Gastroesophageal sphincter (tissue), 4 donors: ENCODE measurements at regions not wholly inside any gene's neighbourhood (a gene's known extent, or its start where the extent isn't known, plus 50 kb on each side); places are given as distances from the start of the nearest gene placed in this dataset.

Source experiments
- ATAC-seq: fragments of 150-250 bp; one replicate; pipeline ENCODE4 v1.9.1; 2016; ENCODE audit warnings: mild to moderate bottlenecking, moderate library complexity
- H3K27ac ChIP-seq, 4 donors: fragments of 200-600 bp; sonication (generic) in 3 of 4; 1 replicate in 3 of 4; 2 replicates in 1 of 4; pipeline ENCODE4 v1.5.1; 2016 to 2019
- H3K27me3 ChIP-seq: fragments of 200-600 bp; sonication (generic); one replicate; pipeline ENCODE4 v1.5.1; 2019
- H3K36me3 ChIP-seq, 2 donors: fragments of 200-600 bp; sonication (generic); one replicate each; pipeline ENCODE4 v1.5.1; 2019; ENCODE audit warnings: control low read depth in 1 of 2
- H3K4me1 ChIP-seq, 3 donors: fragments of 200-600 bp; sonication (generic); 1 replicate in 2 of 3; 2 replicates in 1 of 3; pipeline ENCODE4 v1.5.1; 2016 to 2019; ENCODE audit warnings: control low read depth in 2 of 3
- H3K4me3 ChIP-seq, 2 donors: fragments of 200-600 bp; sonication (generic); one replicate each; pipeline ENCODE4 v1.5.1; 2019; ENCODE audit warnings: mild to moderate bottlenecking in 1 of 2, moderate library complexity in 1 of 2
- H3K9me3 ChIP-seq, 3 donors: fragments of 200-600 bp; sonication (generic); one replicate each; pipeline ENCODE4 v1.5.1; 2017 to 2019; ENCODE audit warnings: control low read depth in 2 of 3
- EP300 ChIP-seq: sonication (generic); formaldehyde crosslinking; IDR thresholded peaks from one replicate; pipeline ENCODE4 v1.6.1; 2017; ENCODE audit warnings: antibody characterized with exemption, mild to moderate bottlenecking
- POLR2A ChIP-seq, 2 donors: fragments of 450-650 bp; IDR thresholded peaks; one replicate each; pipeline ENCODE4 v1.6.1; 2017; ENCODE audit warnings: antibody characterized with exemption in 2 of 2, mild to moderate bottlenecking in 2 of 2, moderate library complexity in 1 of 2
- POLR2AphosphoS5 ChIP-seq: sonication (generic); formaldehyde crosslinking; IDR thresholded peaks from one replicate; pipeline ENCODE4 v1.6.1; 2017; ENCODE audit warnings: antibody characterized with exemption
- WGBS, 2 donors: methylation state at CpG; one replicate each; pipeline ENCODE4 v1.1.5; 2018; ENCODE audit warnings: low coverage in 1 of 2; 5-methylcytosine and 5-hydroxymethylcytosine counted together
- TF ChIP-seq, protein P1 (sequence below), 4 experiments: fragments of 200-600 bp in 2 of 4; fragments of 450-650 bp in 2 of 4; sonication (generic) in 1 of 4; IDR thresholded peaks; one replicate each; pipeline ENCODE4 v1.5.1; 2017 to 2019; ENCODE audit warnings: antibody characterized with exemption in 4 of 4, mild to moderate bottlenecking in 2 of 4, moderate library complexity in 2 of 4

DNA sequence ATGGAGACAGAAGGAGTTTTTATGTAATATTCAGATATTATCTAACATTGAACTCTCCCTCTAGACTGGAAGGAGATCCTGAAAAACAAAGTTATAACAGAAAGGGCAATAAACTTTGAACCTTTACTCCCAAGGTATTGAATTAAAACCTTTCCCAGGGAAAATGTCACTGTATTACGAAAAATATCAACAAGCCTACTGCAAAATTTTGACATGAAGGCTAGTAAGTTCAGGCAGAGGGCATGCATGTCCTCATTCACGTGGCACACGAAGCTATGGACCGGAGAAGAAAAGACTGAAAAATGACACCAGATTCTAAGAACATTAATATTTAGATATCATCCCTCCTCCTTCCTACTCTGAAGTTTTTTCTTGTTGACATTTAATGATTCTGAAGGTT, 638.8 kb downstream of the LRRC70 start:
- no peaks in the 10 kb centered on the region for H3K27me3 ChIP-seq
- no peaks in the 10 kb centered on the region for H3K36me3 ChIP-seq
- no peak overlapping the region for H3K27ac ChIP-seq
- H3K4me1 ChIP-seq: no peaks in the 10 kb centered on the region
- TF ChIP-seq POLR2A (IDR thresholded peaks at IDR 0.05) (no peak), POLR2AphosphoS5 (no peak), EP300 (no peak)
- TF ChIP-seq, protein P1, sequence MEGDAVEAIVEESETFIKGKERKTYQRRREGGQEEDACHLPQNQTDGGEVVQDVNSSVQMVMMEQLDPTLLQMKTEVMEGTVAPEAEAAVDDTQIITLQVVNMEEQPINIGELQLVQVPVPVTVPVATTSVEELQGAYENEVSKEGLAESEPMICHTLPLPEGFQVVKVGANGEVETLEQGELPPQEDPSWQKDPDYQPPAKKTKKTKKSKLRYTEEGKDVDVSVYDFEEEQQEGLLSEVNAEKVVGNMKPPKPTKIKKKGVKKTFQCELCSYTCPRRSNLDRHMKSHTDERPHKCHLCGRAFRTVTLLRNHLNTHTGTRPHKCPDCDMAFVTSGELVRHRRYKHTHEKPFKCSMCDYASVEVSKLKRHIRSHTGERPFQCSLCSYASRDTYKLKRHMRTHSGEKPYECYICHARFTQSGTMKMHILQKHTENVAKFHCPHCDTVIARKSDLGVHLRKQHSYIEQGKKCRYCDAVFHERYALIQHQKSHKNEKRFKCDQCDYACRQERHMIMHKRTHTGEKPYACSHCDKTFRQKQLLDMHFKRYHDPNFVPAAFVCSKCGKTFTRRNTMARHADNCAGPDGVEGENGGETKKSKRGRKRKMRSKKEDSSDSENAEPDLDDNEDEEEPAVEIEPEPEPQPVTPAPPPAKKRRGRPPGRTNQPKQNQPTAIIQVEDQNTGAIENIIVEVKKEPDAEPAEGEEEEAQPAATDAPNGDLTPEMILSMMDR (IDR thresholded peaks at IDR 0.05): no peak
- ATAC-seq: no peak
- WGBS, 2 donors: 70 to 82% methylated on average over 4 of the region's 4 CpGs
- no peaks in the 10 kb centered on the region for H3K9me3 ChIP-seq
- no peak overlapping the region for H3K4me3 ChIP-seq

DNA sequence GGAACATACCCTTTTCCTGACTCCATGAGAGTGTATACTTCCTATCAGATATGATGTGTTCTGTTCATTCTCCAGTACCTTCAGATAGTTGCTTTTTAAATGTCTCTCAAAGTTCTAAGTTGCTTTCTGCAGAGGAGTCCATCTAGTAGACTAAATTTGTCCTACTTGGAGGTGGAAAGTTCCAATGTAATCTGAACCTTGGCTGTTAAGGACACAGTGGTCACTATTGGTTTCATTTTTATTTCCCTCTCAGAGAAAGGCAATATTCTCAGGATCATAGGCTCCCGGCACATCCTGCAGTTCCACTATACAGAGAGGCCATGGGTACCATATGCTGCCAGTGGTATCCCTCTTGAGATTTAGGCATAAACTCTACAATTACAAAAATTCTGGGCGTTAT, 634.6 kb downstream of the LRRC70 start:
- no peak for ATAC-seq
- no peak overlapping the region for H3K27ac ChIP-seq
- H3K4me3 ChIP-seq: no peak overlapping the region
- H3K9me3 ChIP-seq: no peaks in the 10 kb centered on the region
- WGBS, 2 donors: 76 to 78% methylated on average over 2 of the region's 2 CpGs
- TF ChIP-seq, protein P1 (IDR thresholded peaks at IDR 0.05): no peak
- TF ChIP-seq POLR2A (IDR thresholded peaks at IDR 0.05) (no peak), EP300 (no peak), POLR2AphosphoS5 (no peak)
- H3K4me1 ChIP-seq: peaks cover 0 to 9% (median 0%) of the 10 kb centered on the region in 3 donors
- no peaks in the 10 kb centered on the region for H3K36me3 ChIP-seq
- no peaks in the 10 kb centered on the region for H3K27me3 ChIP-seq

DNA sequence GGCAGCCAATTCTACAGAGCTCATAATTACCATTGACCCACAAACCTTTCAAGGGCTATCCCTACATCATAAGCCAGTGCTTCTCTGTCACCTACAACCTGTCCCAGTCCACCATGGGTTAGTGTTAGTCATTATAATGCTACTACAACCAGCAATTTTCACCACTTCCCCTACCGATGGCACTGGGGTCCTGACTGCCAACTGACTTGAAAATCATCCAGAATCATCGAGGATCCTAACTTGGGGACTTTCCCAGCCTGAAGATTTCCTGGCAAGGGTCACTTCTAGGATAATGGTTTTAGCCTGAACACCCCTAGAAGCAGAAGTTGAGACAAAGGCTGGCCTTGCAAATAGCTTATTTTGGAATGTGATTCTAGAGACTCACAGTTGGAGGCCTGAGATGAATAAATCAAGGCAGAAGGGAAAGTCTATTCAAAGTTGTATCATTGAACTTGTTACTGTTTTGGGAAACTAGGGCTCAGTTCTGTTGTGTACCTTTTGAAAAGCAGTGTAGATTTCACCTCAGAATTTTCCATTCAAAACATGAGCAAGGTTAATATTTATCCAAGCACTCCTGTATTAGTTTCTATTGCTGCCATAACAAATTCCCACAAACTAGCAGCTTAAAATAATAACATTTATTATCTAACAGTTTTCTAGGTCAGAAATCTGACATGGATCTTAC, 633.0 kb downstream of the LRRC70 start:
- H3K4me3 ChIP-seq: no peak overlapping the region
- TF ChIP-seq, protein P1 (IDR thresholded peaks at IDR 0.05): no peak
- TF ChIP-seq POLR2A (IDR thresholded peaks at IDR 0.05): no peak
- no peak for TF ChIP-seq EP300
- TF ChIP-seq POLR2AphosphoS5: no peak
- H3K27ac ChIP-seq: no peak overlapping the region
- 60% methylated on average over 1 of the region's 2 CpGs; no CpG with 5 or more reads in 1 of the 2 donors for WGBS, 2 donors
- no peak for ATAC-seq
- H3K36me3 ChIP-seq: no peaks in the 10 kb centered on the region
- no peaks in the 10 kb centered on the region for H3K27me3 ChIP-seq
- peaks cover 0 to 9% (median 0%) of the 10 kb centered on the region in 3 donors for H3K4me1 ChIP-seq
- no peaks in the 10 kb centered on the region for H3K9me3 ChIP-seq

DNA sequence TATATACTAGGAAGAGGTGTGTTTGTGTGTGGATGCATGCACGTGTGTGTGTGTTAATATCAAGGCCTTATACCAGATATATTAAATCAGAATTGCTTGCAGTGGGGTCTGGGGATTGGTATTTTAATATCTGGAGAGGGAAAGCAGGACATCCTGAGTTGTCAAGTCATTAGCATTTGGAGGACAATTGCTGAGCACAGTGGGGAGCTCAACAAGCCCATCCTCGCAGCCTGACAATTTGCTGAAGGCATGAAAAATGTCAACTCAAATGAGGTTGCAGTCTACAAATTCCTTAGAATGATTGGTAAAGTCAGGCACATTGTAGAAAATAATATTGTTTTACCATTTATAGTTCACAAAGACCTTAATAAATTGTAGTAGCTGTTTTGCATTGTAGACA, 627.4 kb downstream of the LRRC70 start:
- 76 to 83% methylated on average over 2 of the region's 2 CpGs for WGBS, 2 donors
- Histone ChIP-seq H3K27ac (no peak overlapping the region), H3K36me3 (no peaks in the 10 kb centered on the region), H3K27me3 (no peaks in the 10 kb centered on the region), H3K9me3 (no peaks in the 10 kb centered on the region), H3K4me1 (no peaks in the 10 kb centered on the region), H3K4me3 (no peak overlapping the region)
- ATAC-seq: no peak
- TF ChIP-seq, protein P1 (IDR thresholded peaks at IDR 0.05): no peak
- no peak for TF ChIP-seq EP300
- no peak for TF ChIP-seq POLR2A (IDR thresholded peaks at IDR 0.05)
- TF ChIP-seq POLR2AphosphoS5: no peak

DNA sequence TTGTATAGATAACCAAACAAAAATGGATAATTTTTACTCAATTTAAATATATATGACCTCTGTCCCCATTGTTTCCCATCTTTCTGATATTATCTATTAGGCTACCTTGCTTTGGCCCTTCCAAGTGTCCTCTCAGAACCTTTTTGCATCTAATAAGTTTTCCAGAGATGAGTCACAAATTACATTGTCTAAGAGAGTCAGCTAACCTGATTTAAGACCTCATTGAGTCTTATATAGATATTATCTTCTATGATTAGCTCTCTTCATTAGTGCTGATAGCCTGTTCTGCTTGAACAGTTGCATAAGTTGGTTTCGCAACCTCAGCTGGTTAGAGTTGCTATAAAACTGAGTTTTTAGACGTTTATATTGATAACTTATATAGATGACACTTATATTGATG, 623.1 kb downstream of the LRRC70 start:
- H3K27me3 ChIP-seq: no peaks in the 10 kb centered on the region
- H3K4me3 ChIP-seq: no peak overlapping the region
- 65 to 67% methylated on average over 2 of the region's 2 CpGs for WGBS, 2 donors
- no peaks in the 10 kb centered on the region for H3K36me3 ChIP-seq
- no peak overlapping the region for H3K27ac ChIP-seq
- no peaks in the 10 kb centered on the region for H3K4me1 ChIP-seq
- ATAC-seq: no peak
- no peaks in the 10 kb centered on the region for H3K9me3 ChIP-seq
- TF ChIP-seq POLR2A (IDR thresholded peaks at IDR 0.05) (no peak), POLR2AphosphoS5 (no peak), EP300 (no peak)
- TF ChIP-seq, protein P1 (IDR thresholded peaks at IDR 0.05): no peak
